ENCODE measurements at regions not wholly inside any gene's neighbourhood (a gene's known extent, or its start where the extent isn't known, plus 50 kb on each side); places are given as distances from the start of the nearest gene placed in this dataset.

- TF ChIP-seq CTCF (IDR thresholded peaks at IDR 0.05 in 2 of 3, conservative IDR thresholded peaks at IDR 0.05 in 1 of 3; ENCODE audit: borderline replicate concordance in 1 of 3, insufficient read depth in 1 of 3, low read depth in 2 of 3, low read length in 2 of 3): no peak
- TF ChIP-seq SIN3A (IDR thresholded peaks at IDR 0.05; ENCODE audit: low read depth): no peak
- no peak for TF ChIP-seq EZH2 (IDR thresholded peaks at IDR 0.05)
- no peak for TF ChIP-seq EZH2phosphoT487 (IDR thresholded peaks at IDR 0.05; ENCODE audit: borderline replicate concordance)
- TF ChIP-seq JUND (IDR thresholded peaks at IDR 0.05): no peak
- no peak for TF ChIP-seq MAX (IDR thresholded peaks at IDR 0.05)
Measured at GRCh38 chr10:100613846-100614245, 78.1 kb downstream of the HIF1AN start.

Data from HCT116 (cell line).